Pancreas (tissue), 10 donors: ENCODE measurements at regions not wholly inside any gene's neighbourhood (a gene's known extent, or its start where the extent isn't known, plus 50 kb on each side); places are given as distances from the start of the nearest gene placed in this dataset.

Source experiments
- ATAC-seq, 4 donors: fragments of 200-7000 bp; cut with Tn5 transposase; one replicate each; pipeline versions ENCODE4 v1.8.0 to v1.9.1; 2020; ENCODE audit warnings: mild to moderate bottlenecking in 4 of 4, moderate library complexity in 4 of 4
- DNase-seq, 6 donors: peaks; one replicate each; pipeline ENCODE4 v3.0.0-alpha.2; 2020
- FAIRE-seq: peaks from 2 replicates; lab custom pipeline; 2012; peaks lifted over from hg19 to GRCh38; lab: Jason Lieb, UNC
- H3K27ac ChIP-seq, 4 donors: fragments of 200-600 bp; sonication (generic); 1 replicate in 3 of 4; 2 replicates in 1 of 4; pipeline versions ENCODE4 v1.5.0 to v1.8.0; 2020
- H3K27me3 ChIP-seq, 4 donors: fragments of 200-600 bp; one replicate each; pipeline ENCODE4 v1.8.0; 2021
- H3K36me3 ChIP-seq, 3 donors: fragments of 200-600 bp; sonication (generic) in 1 of 3; one replicate each; pipeline versions ENCODE4 v1.5.0 to v1.8.0; 2020 to 2021
- H3K4me1 ChIP-seq, 3 donors: fragments of 200-600 bp; one replicate each; pipeline ENCODE4 v1.8.0; 2021
- H3K4me3 ChIP-seq, 4 donors: fragments of 200-600 bp; sonication (generic) in 2 of 4; one replicate each; pipeline versions ENCODE4 v1.5.0 to v1.8.0; 2020 to 2021
- H3K9me3 ChIP-seq, 4 donors: fragments of 200-600 bp; one replicate each; pipeline ENCODE4 v1.8.0; 2021
- WGBS, 2 donors: extraction: QIAGEN DNeasy Blood & Tissue Kit; methylation state at CpG; one replicate each; pipeline ENCODE4 v1.1.7; 2013; 5-methylcytosine and 5-hydroxymethylcytosine counted together
- intact Hi-C, 3 donors: fragments of 100-400 bp; cut with DNase I; formaldehyde crosslinking; loops; one replicate each; pipeline versions ENCODE4 v1.11.1 to v1.14.2; 2022
- TF ChIP-seq, protein P1 (sequence below), 4 donors: fragments of 200-600 bp; sonication (generic) in 3 of 4; IDR thresholded peaks; one replicate each; pipeline versions ENCODE4 v1.5.0 to v1.8.0; 2021; ENCODE audit warnings: antibody characterized with exemption in 4 of 4
- donor health status: healthy with polysubstance abuse.
- donor health status: DM: no; HTN: no; CAD: no; lungs with moderate emphysema.
- donor health status: DM: no; HTN: no; CAD: no.
- donor health status: control.
- donor health status: control.
- donor health status: Bipolar disorder and iron deficiency.
- donor health status: DM: yes; HTN: yes; CAD: no.
- donor health status: DM: no; HTN: no; CAD: no.
- donor health status: DM: no; HTN: no; CAD: no.
- donor health status: DM: yes; HTN: yes; CAD: no.

- intact Hi-C loops: no loop called here
- Histone ChIP-seq H3K4me3 (no peak overlapping the region), H3K36me3 (no peaks in the 10 kb centered on the region), H3K9me3 (no peaks in the 10 kb centered on the region), H3K27ac (no peak overlapping the region), H3K27me3 (no peaks in the 10 kb centered on the region), H3K4me1 (no peaks in the 10 kb centered on the region)
- FAIRE-seq: no peak
- ATAC-seq: no peak
- WGBS, 2 donors: 73 to 82% methylated on average over 6 of the region's 6 CpGs
- TF ChIP-seq, protein P1, sequence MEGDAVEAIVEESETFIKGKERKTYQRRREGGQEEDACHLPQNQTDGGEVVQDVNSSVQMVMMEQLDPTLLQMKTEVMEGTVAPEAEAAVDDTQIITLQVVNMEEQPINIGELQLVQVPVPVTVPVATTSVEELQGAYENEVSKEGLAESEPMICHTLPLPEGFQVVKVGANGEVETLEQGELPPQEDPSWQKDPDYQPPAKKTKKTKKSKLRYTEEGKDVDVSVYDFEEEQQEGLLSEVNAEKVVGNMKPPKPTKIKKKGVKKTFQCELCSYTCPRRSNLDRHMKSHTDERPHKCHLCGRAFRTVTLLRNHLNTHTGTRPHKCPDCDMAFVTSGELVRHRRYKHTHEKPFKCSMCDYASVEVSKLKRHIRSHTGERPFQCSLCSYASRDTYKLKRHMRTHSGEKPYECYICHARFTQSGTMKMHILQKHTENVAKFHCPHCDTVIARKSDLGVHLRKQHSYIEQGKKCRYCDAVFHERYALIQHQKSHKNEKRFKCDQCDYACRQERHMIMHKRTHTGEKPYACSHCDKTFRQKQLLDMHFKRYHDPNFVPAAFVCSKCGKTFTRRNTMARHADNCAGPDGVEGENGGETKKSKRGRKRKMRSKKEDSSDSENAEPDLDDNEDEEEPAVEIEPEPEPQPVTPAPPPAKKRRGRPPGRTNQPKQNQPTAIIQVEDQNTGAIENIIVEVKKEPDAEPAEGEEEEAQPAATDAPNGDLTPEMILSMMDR (IDR thresholded peaks at IDR 0.05): no peak
- DNase-seq: no peak
These were observed 269.4 kb upstream of the GHITM start for GRCh38 chr10:83869898-83870297.

- no peak overlapping the region for H3K27ac ChIP-seq
- no peaks in the 10 kb centered on the region for H3K27me3 ChIP-seq
- 22% methylated on average over 18 of the region's 18 CpGs for WGBS, 2 donors
- FAIRE-seq (no peak), DNase-seq (peak; percentile 42 to 81 (median 73)), ATAC-seq (peak; percentile 84 to 100 (median 97))
- H3K4me3 ChIP-seq: no peak overlapping the region
- intact Hi-C loops: no loop called here
- H3K4me1 ChIP-seq: no peaks in the 10 kb centered on the region
- H3K9me3 ChIP-seq: no peaks in the 10 kb centered on the region
- no peaks in the 10 kb centered on the region for H3K36me3 ChIP-seq
- TF ChIP-seq, protein P1 (IDR thresholded peaks at IDR 0.05): peak; percentile 92 to 97 (median 94)
These were observed 267.9 kb upstream of the GHITM start for GRCh38 chr10:83871187-83872081.

DNA sequence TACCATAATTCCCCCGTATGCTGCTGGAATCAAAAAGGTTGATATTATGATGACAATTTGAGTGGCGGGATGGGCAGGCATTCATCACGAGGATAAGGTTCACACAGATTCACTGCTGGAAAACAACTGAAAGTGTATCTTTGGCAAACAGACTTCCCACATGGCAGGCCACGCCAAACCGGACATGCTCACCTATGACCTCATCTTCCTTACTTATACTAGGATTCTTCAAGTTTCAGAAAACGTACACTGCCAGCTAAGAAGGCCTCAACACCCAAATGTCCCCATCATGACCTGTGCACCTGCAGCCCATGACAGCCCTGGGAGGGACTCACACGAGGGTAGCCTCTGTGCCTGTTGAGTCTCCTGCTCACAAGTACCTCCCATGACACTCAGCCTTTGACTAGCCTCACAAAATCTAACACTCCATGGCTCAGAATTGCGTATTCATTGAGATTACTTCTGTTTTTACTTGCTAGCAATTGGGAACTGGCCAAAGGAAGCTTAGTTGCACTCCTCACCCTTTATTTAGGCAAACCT lies 259.0 kb upstream of the GHITM start:
- no peak for FAIRE-seq
- 75 to 88% methylated on average over 8 of the region's 8 CpGs for WGBS, 2 donors
- Histone ChIP-seq H3K27ac (no peak overlapping the region), H3K27me3 (no peaks in the 10 kb centered on the region), H3K4me3 (no peak overlapping the region), H3K4me1 (no peaks in the 10 kb centered on the region), H3K9me3 (no peaks in the 10 kb centered on the region), H3K36me3 (no peaks in the 10 kb centered on the region)
- DNase-seq: no peak
- TF ChIP-seq, protein P1 (IDR thresholded peaks at IDR 0.05): no peak
- ATAC-seq: no peak
- intact Hi-C loops: no loop called here

DNA sequence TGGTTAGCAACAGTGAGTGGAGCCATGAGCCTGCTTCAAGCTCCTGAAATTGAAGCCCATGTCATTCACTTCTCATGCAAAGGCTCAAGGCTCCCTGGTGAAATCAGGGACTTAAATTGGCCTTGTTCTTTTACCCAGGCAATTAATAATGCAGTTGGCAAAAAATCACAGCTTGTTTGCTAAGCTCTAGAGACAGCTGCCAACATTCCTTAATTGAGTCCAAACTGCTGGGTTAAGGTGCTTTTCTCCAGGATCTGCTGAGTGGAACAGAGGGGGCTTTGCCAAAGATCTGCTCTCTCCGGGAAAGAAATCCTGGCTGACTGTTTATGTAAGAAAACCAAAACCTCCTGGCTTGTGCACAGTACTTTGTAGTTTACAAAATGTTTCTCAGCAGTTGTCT lies 257.6 kb upstream of the GHITM start:
- WGBS, 2 donors: 0 to 5% methylated on average over 1 of the region's 1 CpG
- intact Hi-C loops: no loop called here
- Histone ChIP-seq H3K27me3 (no peaks in the 10 kb centered on the region), H3K9me3 (no peaks in the 10 kb centered on the region), H3K4me1 (no peaks in the 10 kb centered on the region), H3K4me3 (no peak overlapping the region), H3K27ac (peak overlapping the region in 1 of 4 donors; percentile 12), H3K36me3 (no peaks in the 10 kb centered on the region)
- TF ChIP-seq, protein P1 (IDR thresholded peaks at IDR 0.05): no peak
- FAIRE-seq (no peak), DNase-seq (no peak), ATAC-seq (peak in 2 of 4 donors; percentile 38 to 75)

GRCh38 chr10:83886871-83887270 lies 252.4 kb upstream of the GHITM start:
- H3K27ac ChIP-seq: no peak overlapping the region
- H3K4me1 ChIP-seq: no peaks in the 10 kb centered on the region
- no peaks in the 10 kb centered on the region for H3K36me3 ChIP-seq
- WGBS, 2 donors: 44 to 45% methylated on average over 5 of the region's 5 CpGs
- DNase-seq (no peak), FAIRE-seq (no peak), ATAC-seq (no peak)
- intact Hi-C loops: no loop called here
- H3K27me3 ChIP-seq: no peaks in the 10 kb centered on the region
- TF ChIP-seq, protein P1 (IDR thresholded peaks at IDR 0.05): no peak
- H3K4me3 ChIP-seq: no peak overlapping the region
- H3K9me3 ChIP-seq: no peaks in the 10 kb centered on the region
